Amygdala (tissue), 56 donors: ENCODE measurements at regions not wholly inside any gene's neighbourhood (a gene's known extent, or its start where the extent isn't known, plus 50 kb on each side); places are given as distances from the start of the nearest gene placed in this dataset.

Source experiments
- DNase-seq, 56 donors: peaks; one replicate each; lab custom pipeline; 2025; lab: John Stamatoyannopoulos, UW

- DNase-seq = no peak
Measured at GRCh38 chr14:53896726-53897125, 59.9 kb downstream of the BMP4 start.

GRCh38 chr14:53894456-53894855, 62.2 kb downstream of the BMP4 start:
- no peak for DNase-seq

- no peak for DNase-seq
Measured at GRCh38 chr14:53893374-53893773, 63.3 kb downstream of the BMP4 start.

GRCh38 chr14:53890611-53891101, 66.0 kb downstream of the BMP4 start:
- no peak for DNase-seq

GRCh38 chr14:53888535-53889386, 67.9 kb downstream of the BMP4 start:
- no peak for DNase-seq

- DNase-seq = no peak
Measured at GRCh38 chr14:53885136-53885640, 71.4 kb downstream of the BMP4 start.

- DNase-seq = no peak
Measured at GRCh38 chr14:53884601-53885000, 72.0 kb downstream of the BMP4 start.

- no peak for DNase-seq
Measured at GRCh38 chr14:53883739-53884138, 72.9 kb downstream of the BMP4 start.

GRCh38 chr14:53882684-53883083, 73.9 kb downstream of the BMP4 start:
- DNase-seq = no peak

- DNase-seq = no peak
Measured at GRCh38 chr14:53881921-53882320, 74.7 kb downstream of the BMP4 start.

- no peak for DNase-seq
Measured at GRCh38 chr14:53881161-53881871, 75.3 kb downstream of the BMP4 start.

- DNase-seq = no peak
Measured at GRCh38 chr14:53880761-53881160, 75.9 kb downstream of the BMP4 start.

GRCh38 chr14:53879747-53880146, 76.9 kb downstream of the BMP4 start:
- DNase-seq = no peak

GRCh38 chr14:53879022-53879686, 77.5 kb downstream of the BMP4 start:
- no peak for DNase-seq

GRCh38 chr14:53875324-53875897, 81.2 kb downstream of the BMP4 start:
- no peak for DNase-seq

- no peak for DNase-seq
Measured at GRCh38 chr14:53874704-53875103, 81.9 kb downstream of the BMP4 start.

- DNase-seq = no peak
Measured at GRCh38 chr14:53872681-53873089, 83.9 kb downstream of the BMP4 start.

GRCh38 chr14:53871951-53872350, 84.7 kb downstream of the BMP4 start:
- DNase-seq = no peak

GRCh38 chr14:53871011-53871410, 85.6 kb downstream of the BMP4 start:
- no peak for DNase-seq

- DNase-seq = no peak
Measured at GRCh38 chr14:53865711-53866110, 90.9 kb downstream of the BMP4 start.

GRCh38 chr14:53861781-53862180, 94.8 kb downstream of the BMP4 start:
- DNase-seq = no peak
